OCI-LY1 (cell line): ENCODE measurements at regions not wholly inside any gene's neighbourhood (a gene's known extent, or its start where the extent isn't known, plus 50 kb on each side); places are given as distances from the start of the nearest gene placed in this dataset.

Source experiments
- EZH2 ChIP-seq: fragments of 200-600 bp; sonication (generic), shearing (Covaris generic); IDR thresholded peaks from 2 replicates; pipeline ENCODE4 v1.8.0; 2017; ENCODE audit warnings: borderline replicate concordance, mixed run types, mild to moderate bottlenecking, antibody characterized with exemption, low read length, moderate library complexity, mixed read lengths
- TF ChIP-seq, protein P1 (sequence below): fragments of 200-600 bp; sonication (generic), shearing (Covaris generic); IDR thresholded peaks from 2 replicates; pipeline ENCODE4 v1.5.1; 2017; ENCODE audit warnings: mild to moderate bottlenecking, antibody characterized with exemption, low read length, moderate library complexity, mixed read lengths

DNA sequence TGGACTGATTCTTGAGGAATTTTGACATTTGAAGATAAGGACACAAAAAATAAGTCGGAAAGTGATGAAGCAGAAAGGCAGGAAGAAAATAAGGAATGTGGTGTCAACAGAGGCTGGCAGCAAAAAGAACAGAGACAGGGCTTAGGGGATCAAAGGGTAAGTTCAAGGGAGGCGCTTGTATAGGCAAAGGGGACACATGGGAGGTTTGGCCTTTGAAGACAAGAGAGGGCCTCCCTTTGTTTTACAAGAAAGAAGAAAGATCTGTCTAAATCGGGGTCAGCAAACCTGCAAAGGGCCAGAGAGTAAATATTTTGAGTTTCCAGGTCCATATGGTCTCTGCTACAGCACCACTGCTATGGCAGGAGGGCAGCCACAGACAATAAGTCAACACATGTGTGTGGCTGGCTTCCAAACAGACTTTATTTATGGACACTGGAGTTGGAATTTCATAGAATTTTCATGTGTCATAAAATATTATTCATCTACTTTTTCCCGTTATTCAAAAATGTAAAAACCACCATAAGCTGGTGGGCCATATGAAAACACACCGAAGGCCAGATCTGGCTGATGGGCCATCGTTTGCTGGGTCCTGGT, 112.0 kb upstream of the FBXL7 start:
- TF ChIP-seq EZH2 = no peak
- TF ChIP-seq, protein P1, sequence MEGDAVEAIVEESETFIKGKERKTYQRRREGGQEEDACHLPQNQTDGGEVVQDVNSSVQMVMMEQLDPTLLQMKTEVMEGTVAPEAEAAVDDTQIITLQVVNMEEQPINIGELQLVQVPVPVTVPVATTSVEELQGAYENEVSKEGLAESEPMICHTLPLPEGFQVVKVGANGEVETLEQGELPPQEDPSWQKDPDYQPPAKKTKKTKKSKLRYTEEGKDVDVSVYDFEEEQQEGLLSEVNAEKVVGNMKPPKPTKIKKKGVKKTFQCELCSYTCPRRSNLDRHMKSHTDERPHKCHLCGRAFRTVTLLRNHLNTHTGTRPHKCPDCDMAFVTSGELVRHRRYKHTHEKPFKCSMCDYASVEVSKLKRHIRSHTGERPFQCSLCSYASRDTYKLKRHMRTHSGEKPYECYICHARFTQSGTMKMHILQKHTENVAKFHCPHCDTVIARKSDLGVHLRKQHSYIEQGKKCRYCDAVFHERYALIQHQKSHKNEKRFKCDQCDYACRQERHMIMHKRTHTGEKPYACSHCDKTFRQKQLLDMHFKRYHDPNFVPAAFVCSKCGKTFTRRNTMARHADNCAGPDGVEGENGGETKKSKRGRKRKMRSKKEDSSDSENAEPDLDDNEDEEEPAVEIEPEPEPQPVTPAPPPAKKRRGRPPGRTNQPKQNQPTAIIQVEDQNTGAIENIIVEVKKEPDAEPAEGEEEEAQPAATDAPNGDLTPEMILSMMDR = no peak
